ENCODE measurements at regions not wholly inside any gene's neighbourhood (a gene's known extent, or its start where the extent isn't known, plus 50 kb on each side); places are given as distances from the start of the nearest gene placed in this dataset.

- no peak for DNase-seq
Measured at GRCh38 chr1:181190364-181191035, 102.0 kb downstream of the IER5 start.

GRCh38 chr1:181191494-181192040, 103.1 kb downstream of the IER5 start:
- DNase-seq: no peak
- no peak overlapping the region for H3K27ac Mint-ChIP-seq

More at GRCh38 chr1:181190364-181191035, 102.0 kb downstream of the IER5 start:
- no peak for ATAC-seq (ENCODE audit: low read depth in 2 of 2)
- Mint-ChIP-seq H3K27me3 (peaks cover 33 to 80% (median 47%) of the 10 kb centered on the region in 3 donors), H3K4me3 (peak overlapping the region in 6 of 8 donors; percentile 35 to 78 (median 46)), H3K36me3 (peaks cover 4 to 9% of the 10 kb centered on the region in 2 donors), H3K9me3 (peaks cover 0 to 14% (median 5%) of the 10 kb centered on the region in 7 donors), H3K27ac (no peak overlapping the region), H3K4me1 (peaks cover 6 to 13% (median 8%) of the 10 kb centered on the region in 3 donors)

GRCh38 chr1:181192316-181192715, 103.8 kb downstream of the IER5 start:
- Mint-ChIP-seq H3K4me3 (peak overlapping the region in 1 of 8 donors; percentile 77), H3K27me3 (peaks cover 24 to 64% (median 33%) of the 10 kb centered on the region in 3 donors), H3K36me3 (peaks cover 5 to 9% of the 10 kb centered on the region in 2 donors), H3K4me1 (peaks cover 6 to 13% (median 8%) of the 10 kb centered on the region in 3 donors), H3K27ac (no peak overlapping the region), H3K9me3 (peaks cover 0 to 24% (median 3%) of the 10 kb centered on the region in 7 donors)
- no peak for DNase-seq
- ATAC-seq (ENCODE audit: low read depth in 2 of 2): no peak

More at GRCh38 chr1:181191494-181192040, 103.1 kb downstream of the IER5 start:
- peaks cover 0 to 24% (median 3%) of the 10 kb centered on the region in 7 donors for H3K9me3 Mint-ChIP-seq
- H3K36me3 Mint-ChIP-seq: peaks cover 5 to 9% of the 10 kb centered on the region in 2 donors
- H3K4me1 Mint-ChIP-seq: peaks cover 6 to 13% (median 8%) of the 10 kb centered on the region in 3 donors
- no peak for ATAC-seq (ENCODE audit: low read depth in 2 of 2)
- H3K27me3 Mint-ChIP-seq: peaks cover 28 to 72% (median 41%) of the 10 kb centered on the region in 3 donors
- H3K4me3 Mint-ChIP-seq: no peak overlapping the region

GRCh38 chr1:181202986-181203555, 114.6 kb downstream of the IER5 start:
- Mint-ChIP-seq H3K4me1 (no peaks in the 10 kb centered on the region), H3K36me3 (no peaks in the 10 kb centered on the region), H3K4me3 (peak overlapping the region in 1 of 8 donors; percentile 23), H3K27me3 (peaks cover 4 to 20% (median 14%) of the 10 kb centered on the region in 3 donors), H3K27ac (no peak overlapping the region), H3K9me3 (peaks cover 0 to 19% (median 10%) of the 10 kb centered on the region in 7 donors)
- ATAC-seq (ENCODE audit: low read depth in 2 of 2): no peak
- no peak for DNase-seq

- ATAC-seq (ENCODE audit: low read depth in 2 of 2): no peak
Measured at GRCh38 chr1:181204530-181204929, 116.0 kb downstream of the IER5 start.

GRCh38 chr1:181205901-181206300, 117.4 kb downstream of the IER5 start:
- no peak for DNase-seq
- no peak overlapping the region for H3K4me3 Mint-ChIP-seq
- H3K9me3 Mint-ChIP-seq: peaks cover 0 to 4% (median 0%) of the 10 kb centered on the region in 7 donors
- H3K27ac Mint-ChIP-seq: no peak overlapping the region
- no peak for ATAC-seq (ENCODE audit: low read depth in 2 of 2)
- no peaks in the 10 kb centered on the region for H3K4me1 Mint-ChIP-seq
- peaks cover 0 to 14% (median 6%) of the 10 kb centered on the region in 3 donors for H3K27me3 Mint-ChIP-seq
- no peaks in the 10 kb centered on the region for H3K36me3 Mint-ChIP-seq

More at GRCh38 chr1:181204530-181204929, 116.0 kb downstream of the IER5 start:
- Mint-ChIP-seq H3K9me3 (peaks cover 0 to 18% (median 10%) of the 10 kb centered on the region in 7 donors), H3K27me3 (peaks cover 0 to 18% (median 5%) of the 10 kb centered on the region in 3 donors), H3K4me3 (no peak overlapping the region), H3K27ac (no peak overlapping the region), H3K36me3 (no peaks in the 10 kb centered on the region), H3K4me1 (no peaks in the 10 kb centered on the region)
- no peak for DNase-seq

- peaks cover 0 to 2% (median 0%) of the 10 kb centered on the region in 7 donors for H3K9me3 Mint-ChIP-seq
- ATAC-seq (ENCODE audit: low read depth in 2 of 2) (no peak), DNase-seq (no peak)
- no peak overlapping the region for H3K27ac Mint-ChIP-seq
- no peaks in the 10 kb centered on the region for H3K4me1 Mint-ChIP-seq
- peaks cover 0 to 20% (median 11%) of the 10 kb centered on the region in 3 donors for H3K27me3 Mint-ChIP-seq
- H3K36me3 Mint-ChIP-seq: no peaks in the 10 kb centered on the region
- no peak overlapping the region for H3K4me3 Mint-ChIP-seq
Measured at GRCh38 chr1:181206513-181206912, 118.0 kb downstream of the IER5 start.

GRCh38 chr1:181206979-181207790, 118.7 kb downstream of the IER5 start:
- Mint-ChIP-seq H3K9me3 (peaks cover 0 to 2% (median 0%) of the 10 kb centered on the region in 7 donors), H3K36me3 (no peaks in the 10 kb centered on the region), H3K4me1 (no peaks in the 10 kb centered on the region), H3K27me3 (peaks cover 0 to 23% (median 18%) of the 10 kb centered on the region in 3 donors), H3K4me3 (no peak overlapping the region), H3K27ac (no peak overlapping the region)
- DNase-seq: no peak
- no peak for ATAC-seq (ENCODE audit: low read depth in 2 of 2)

GRCh38 chr1:181208083-181208482, 119.6 kb downstream of the IER5 start:
- DNase-seq: no peak
- peak overlapping the region in 1 of 6 donors; percentile 48 for H3K27ac Mint-ChIP-seq
- H3K36me3 Mint-ChIP-seq: no peaks in the 10 kb centered on the region
- peaks cover 0 to 2% (median 0%) of the 10 kb centered on the region in 7 donors for H3K9me3 Mint-ChIP-seq
- H3K4me3 Mint-ChIP-seq: no peak overlapping the region
- ATAC-seq (ENCODE audit: low read depth in 2 of 2): no peak
- peaks cover 0 to 26% (median 18%) of the 10 kb centered on the region in 3 donors for H3K27me3 Mint-ChIP-seq
- no peaks in the 10 kb centered on the region for H3K4me1 Mint-ChIP-seq

GRCh38 chr1:181208967-181209366, 120.5 kb downstream of the IER5 start:
- Mint-ChIP-seq H3K27me3 (peaks cover 3 to 33% (median 25%) of the 10 kb centered on the region in 3 donors), H3K36me3 (no peaks in the 10 kb centered on the region), H3K4me1 (no peaks in the 10 kb centered on the region), H3K4me3 (no peak overlapping the region), H3K9me3 (peaks cover 0 to 2% (median 0%) of the 10 kb centered on the region in 7 donors), H3K27ac (no peak overlapping the region)
- DNase-seq (no peak), ATAC-seq (ENCODE audit: low read depth in 2 of 2) (no peak)

- ATAC-seq (ENCODE audit: low read depth in 2 of 2): no peak
- H3K27ac Mint-ChIP-seq: no peak overlapping the region
- H3K9me3 Mint-ChIP-seq: peaks cover 0 to 5% (median 0%) of the 10 kb centered on the region in 7 donors
- no peaks in the 10 kb centered on the region for H3K4me1 Mint-ChIP-seq
- no peak overlapping the region for H3K4me3 Mint-ChIP-seq
- H3K36me3 Mint-ChIP-seq: peaks cover 0 to 8% of the 10 kb centered on the region in 2 donors
- H3K27me3 Mint-ChIP-seq: peaks cover 11 to 51% (median 38%) of the 10 kb centered on the region in 3 donors
- no peak for DNase-seq
Measured at GRCh38 chr1:181213056-181213455, 124.6 kb downstream of the IER5 start.

GRCh38 chr1:181216591-181216994, 128.1 kb downstream of the IER5 start:
- Mint-ChIP-seq H3K4me1 (no peaks in the 10 kb centered on the region), H3K36me3 (peaks cover 0 to 8% of the 10 kb centered on the region in 2 donors), H3K27ac (no peak overlapping the region), H3K27me3 (peaks cover 24 to 49% (median 33%) of the 10 kb centered on the region in 3 donors), H3K4me3 (no peak overlapping the region), H3K9me3 (peaks cover 0 to 5% (median 0%) of the 10 kb centered on the region in 7 donors)
- ATAC-seq (ENCODE audit: low read depth in 2 of 2) (no peak), DNase-seq (no peak)

- H3K4me1 Mint-ChIP-seq: no peaks in the 10 kb centered on the region
- peak overlapping the region in 1 of 6 donors; percentile 17 for H3K27ac Mint-ChIP-seq
- H3K4me3 Mint-ChIP-seq: no peak overlapping the region
- ATAC-seq (ENCODE audit: low read depth in 2 of 2) (no peak), DNase-seq (no peak)
- peaks cover 4 to 13% (median 5%) of the 10 kb centered on the region in 7 donors for H3K9me3 Mint-ChIP-seq
- peaks cover 20 to 36% (median 26%) of the 10 kb centered on the region in 3 donors for H3K27me3 Mint-ChIP-seq
- H3K36me3 Mint-ChIP-seq: peaks cover 5 to 20% of the 10 kb centered on the region in 2 donors
Measured at GRCh38 chr1:181219938-181220337, 131.4 kb downstream of the IER5 start.
